HG02763 (cell line): ENCODE measurements at regions not wholly inside any gene's neighbourhood (a gene's known extent, or its start where the extent isn't known, plus 50 kb on each side); places are given as distances from the start of the nearest gene placed in this dataset.
"Not testable (repeated sequence)": the region's sequence is repeated elsewhere in the genome, so short reads cannot be mapped to it uniquely, and the experiment has no call there.

Experiments used
- ATAC-seq: cut with Tn5 transposase; IDR thresholded peaks from one replicate; pipeline ENCODE4 v1.9.1; 2021; ENCODE audit warnings: mild to moderate bottlenecking, moderate library complexity; ENCODE audit not compliant: unreplicated experiment

GRCh38 chr5:91315701-91316100, 67.4 kb downstream of the ARRDC3 start:
- ATAC-seq: no peak

DNA sequence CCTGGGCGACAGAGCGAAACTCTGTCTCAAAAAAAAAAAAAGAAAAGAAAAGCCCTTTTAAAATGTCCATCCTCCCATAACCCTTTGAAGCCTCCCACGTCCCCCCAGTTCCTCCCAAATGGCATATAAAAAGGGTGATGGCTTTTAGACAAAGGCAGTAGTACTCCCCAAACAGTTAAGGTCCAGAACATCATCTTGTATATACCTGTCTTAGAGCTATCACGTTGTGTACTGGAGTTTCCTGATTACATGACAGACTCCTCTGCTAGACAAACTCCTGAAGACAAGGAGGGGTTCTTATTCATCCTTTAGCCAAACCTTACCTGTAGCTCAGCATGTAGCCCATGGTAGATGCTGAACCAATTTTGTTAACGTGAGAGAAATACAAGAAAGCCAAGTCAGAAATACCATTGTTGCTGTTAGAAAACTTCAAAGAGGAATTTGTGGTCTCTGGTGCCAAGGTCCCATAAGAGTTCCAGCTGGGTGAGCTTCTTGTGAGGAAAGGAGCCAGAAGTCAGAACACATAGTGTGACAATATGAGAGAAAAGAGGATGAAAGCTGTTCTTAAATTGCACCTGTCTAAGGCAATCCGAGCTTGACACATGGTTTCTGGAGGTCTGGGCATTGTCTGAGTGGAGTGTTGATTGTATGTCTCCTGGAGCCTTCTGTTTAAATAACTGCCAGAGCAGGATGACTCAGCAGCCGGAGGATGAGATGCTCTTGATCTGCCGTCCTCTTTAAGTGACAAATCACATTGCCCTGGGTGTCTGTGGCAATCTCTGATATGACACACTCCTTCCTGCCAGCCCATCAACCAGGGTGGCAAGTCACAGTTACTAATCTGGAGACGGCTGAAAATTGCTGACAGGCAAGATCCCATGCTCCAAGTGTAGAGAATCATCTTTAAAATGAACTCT, 69.1 kb downstream of the ARRDC3 start:
- peak; percentile 40 for ATAC-seq

DNA sequence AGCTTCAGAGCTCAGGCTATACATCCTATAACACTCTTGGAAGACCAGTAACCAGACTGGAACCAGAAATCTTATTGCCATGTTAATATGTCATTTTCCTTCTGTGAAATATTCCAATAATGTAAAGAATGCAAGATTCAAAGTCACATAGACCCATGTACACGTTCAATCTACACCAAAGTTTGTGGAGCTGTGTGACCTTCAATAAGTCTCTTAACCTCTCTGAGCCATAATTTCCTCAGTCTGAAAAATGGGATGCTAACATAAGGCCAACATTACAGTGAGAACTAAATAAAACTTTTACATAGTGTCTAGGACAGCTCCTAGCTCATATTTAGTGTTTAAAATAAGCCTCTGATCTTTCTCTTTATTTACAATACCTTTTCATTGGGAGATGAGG, 70.4 kb downstream of the ARRDC3 start:
- ATAC-seq: no peak

- ATAC-seq: peak; percentile 95
These were observed 71.2 kb downstream of the ARRDC3 start for GRCh38 chr5:91311697-91312501.

DNA sequence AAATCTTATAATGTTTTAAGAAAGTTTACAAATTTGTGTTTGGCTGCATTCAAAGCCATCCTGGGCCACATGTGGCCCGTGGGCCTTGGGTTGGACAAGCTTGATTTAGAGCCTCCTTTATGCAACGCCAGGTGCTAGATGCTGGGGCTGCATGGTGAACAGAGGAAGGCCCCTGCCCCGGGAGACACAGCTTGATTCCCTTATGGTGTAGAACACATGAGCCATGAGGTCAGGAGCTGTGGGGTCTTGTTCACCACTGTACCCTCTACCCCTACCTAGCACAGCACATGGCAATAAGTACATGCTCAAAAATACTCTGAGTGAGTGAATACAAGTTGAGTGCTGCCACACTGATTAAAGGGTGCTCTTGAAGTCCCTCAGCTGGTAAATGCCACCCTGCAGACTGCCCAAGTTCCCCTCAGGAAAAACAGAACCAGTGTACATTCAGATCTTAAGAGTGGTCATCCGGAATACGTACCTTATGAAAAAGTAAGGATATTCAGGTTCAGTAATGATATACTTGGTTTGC, 71.9 kb downstream of the ARRDC3 start:
- ATAC-seq: peak; percentile 11

DNA sequence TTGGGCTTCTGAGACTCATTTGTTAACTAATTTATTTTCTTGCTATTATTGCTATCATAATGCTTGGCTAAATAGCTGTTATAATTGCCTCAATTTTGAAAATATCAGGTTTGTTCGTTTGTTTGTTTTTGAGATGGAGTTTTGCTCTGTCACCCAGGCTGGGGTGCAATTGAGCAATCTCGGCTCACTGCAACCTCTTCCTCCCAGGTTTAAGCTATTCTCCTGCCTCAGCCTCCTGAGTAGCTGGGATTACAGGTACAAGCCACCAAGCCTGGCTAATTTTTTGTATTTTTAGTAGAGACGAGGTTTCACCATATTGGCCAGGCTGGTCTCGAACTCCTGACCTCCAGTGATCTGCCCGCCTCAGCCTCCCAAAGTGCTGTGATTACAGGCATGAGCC, 75.0 kb downstream of the ARRDC3 start:
- not testable (repeated sequence) for ATAC-seq

DNA sequence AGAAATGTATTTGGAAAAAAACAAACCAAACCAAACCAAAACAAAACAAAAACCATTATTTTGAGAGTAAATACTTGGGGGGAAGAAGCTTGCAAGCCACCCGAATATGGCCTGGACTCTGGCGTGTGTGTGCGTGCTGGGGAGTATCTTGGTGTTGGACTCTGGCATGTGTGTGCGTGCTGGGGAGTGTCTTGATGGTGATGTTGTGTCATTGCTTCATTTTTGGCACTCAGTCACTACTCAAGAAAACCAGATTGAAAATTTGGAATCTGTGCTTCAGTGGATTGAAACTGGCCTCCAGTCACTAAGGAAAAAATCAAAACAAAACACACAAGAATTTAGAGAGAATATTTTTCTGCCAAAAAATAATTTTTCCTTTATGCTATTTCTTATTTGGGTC, 76.1 kb downstream of the ARRDC3 start:
- ATAC-seq: no peak

DNA sequence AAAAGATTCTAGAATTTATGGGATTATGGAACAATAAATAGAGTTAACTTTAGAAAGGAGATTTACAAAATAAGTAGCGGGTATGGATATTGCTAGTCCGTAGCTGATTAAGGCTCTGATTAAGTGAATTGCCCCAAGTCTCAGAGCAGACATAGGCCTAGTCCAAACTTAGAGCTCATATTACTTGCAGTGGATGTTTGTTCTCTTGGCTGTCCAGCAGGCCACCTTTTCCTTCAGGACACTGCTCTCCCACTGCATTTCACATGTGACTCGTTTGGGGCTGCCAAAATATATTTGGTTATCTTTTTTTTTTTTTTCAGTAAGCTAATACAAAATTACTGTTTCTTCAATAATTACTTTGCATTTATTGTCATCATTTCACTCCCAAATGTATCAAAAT, 76.6 kb downstream of the ARRDC3 start:
- ATAC-seq: no peak

DNA sequence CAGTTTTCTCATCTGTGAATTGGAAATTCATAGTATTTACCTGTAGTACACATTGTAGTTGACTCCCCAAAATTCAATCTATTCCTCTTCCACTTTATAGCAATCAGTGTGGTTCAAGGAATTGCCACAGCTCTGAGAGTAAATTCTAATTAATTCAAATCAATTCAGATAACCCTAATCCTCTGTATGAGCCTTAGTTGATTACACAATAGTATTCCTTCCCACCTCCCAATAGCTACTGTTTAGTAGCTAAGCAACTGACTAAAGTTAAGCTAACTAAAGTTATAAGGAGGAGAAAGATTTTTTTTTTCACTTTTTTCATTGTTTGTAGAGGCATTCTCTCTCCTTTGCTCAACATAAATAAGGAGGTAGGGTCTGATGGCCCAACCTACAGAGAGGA, 77.5 kb downstream of the ARRDC3 start:
- ATAC-seq: no peak

- not testable (repeated sequence) for ATAC-seq
These were observed 79.1 kb downstream of the ARRDC3 start for GRCh38 chr5:91304015-91304414.

GRCh38 chr5:91302958-91303357, 80.2 kb downstream of the ARRDC3 start:
- ATAC-seq: no peak

DNA sequence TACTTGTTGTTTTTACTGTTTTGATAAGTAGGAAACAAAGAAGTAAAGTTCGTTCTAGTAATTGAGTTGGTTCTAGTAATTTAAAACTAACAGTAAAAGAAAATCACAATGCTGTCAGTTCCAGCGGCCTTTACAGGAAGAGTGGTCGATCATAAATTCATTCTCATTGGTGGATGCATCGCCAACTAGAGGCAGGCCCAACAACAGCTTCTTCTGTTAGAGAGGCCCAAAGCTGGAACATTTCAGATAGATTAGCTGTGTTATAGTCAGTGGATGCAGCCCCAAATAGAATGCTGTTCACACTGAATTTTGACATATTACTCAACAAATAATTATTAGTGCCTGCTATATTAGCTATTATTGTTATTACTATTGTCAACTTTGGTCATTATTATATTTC, 80.8 kb downstream of the ARRDC3 start:
- no peak for ATAC-seq

DNA sequence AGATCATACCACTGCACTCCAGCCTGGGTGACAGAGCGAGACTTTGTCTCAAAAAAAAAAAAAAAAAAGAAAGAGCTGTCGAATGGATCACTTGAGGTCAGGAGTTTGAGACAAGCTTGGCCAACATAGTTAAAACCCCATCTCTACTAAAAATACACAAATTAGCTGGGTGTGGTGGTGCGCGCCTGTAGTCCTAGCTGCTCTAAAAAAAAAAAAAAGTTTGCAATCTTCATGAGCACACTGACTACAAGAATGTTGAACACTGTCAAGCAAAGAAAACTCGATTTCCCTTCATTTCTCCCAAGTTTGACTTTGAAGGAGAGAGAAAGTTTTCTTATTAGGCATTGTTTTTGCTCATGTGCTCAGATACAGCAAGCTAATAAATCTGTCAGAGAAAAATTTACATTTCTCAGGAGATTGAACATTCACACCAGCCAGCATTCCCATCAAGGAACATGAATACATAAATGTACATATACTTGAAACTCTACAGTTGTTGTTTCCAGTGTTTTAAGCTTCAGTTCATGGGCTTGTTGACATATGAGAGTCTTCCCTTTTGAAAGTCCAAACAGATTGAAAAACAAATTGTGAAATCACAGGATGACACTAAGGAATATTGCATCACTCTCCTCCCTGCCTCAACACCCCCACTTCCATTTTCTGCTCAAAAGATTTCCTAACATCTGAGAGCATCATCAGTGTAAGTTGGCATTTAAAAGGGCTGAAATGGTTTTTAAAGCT, 81.8 kb downstream of the ARRDC3 start:
- no peak for ATAC-seq

DNA sequence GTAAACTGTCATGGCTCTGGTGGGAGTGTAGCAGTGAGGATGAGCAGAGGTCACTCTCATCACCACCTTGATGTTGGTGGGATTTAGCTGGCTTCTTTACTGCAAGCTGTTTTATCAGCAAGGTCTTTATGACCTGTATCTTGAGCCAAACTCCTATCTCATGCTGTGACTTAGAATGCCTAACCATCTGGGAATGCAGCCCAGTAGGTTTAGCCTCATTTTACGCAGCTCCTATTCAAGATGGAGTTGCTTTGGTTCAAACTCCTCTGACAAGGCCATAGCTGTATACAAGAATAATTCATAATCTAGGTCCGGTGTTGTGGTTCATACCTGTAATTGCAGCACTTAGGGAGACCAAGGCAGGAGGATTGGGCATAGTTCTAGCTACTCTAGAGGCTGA, 85.1 kb downstream of the ARRDC3 start:
- ATAC-seq: no peak

DNA sequence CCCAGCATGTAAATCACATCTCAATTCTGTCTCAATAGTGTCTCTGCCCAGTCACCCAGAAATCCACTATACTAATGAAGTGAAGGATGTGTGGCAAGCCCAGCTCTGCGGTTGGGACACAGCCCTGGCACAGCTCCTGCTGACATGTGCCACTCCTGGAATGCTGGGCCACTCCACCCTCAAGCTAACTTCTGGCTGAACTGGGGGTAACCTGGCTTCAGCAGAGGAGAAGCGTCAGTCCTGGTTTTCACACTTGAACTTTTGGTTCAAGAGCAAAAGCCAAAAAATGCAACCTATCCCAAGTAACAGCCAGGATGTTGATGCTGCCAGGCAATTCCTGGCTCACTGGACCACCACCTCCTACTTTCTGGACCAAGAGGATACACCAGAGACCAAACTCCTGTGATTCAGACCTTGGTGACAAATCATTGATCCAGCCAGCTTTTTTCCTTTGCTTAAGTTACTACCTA, 86.4 kb downstream of the ARRDC3 start:
- no peak for ATAC-seq

- ATAC-seq: not testable (repeated sequence)
These were observed 87.0 kb downstream of the ARRDC3 start for GRCh38 chr5:91296102-91296501.

- ATAC-seq: peak; percentile 99
These were observed 90.0 kb downstream of the ARRDC3 start for GRCh38 chr5:91293131-91293530.

GRCh38 chr5:91291628-91292569, 91.2 kb downstream of the ARRDC3 start:
- ATAC-seq: no peak

DNA sequence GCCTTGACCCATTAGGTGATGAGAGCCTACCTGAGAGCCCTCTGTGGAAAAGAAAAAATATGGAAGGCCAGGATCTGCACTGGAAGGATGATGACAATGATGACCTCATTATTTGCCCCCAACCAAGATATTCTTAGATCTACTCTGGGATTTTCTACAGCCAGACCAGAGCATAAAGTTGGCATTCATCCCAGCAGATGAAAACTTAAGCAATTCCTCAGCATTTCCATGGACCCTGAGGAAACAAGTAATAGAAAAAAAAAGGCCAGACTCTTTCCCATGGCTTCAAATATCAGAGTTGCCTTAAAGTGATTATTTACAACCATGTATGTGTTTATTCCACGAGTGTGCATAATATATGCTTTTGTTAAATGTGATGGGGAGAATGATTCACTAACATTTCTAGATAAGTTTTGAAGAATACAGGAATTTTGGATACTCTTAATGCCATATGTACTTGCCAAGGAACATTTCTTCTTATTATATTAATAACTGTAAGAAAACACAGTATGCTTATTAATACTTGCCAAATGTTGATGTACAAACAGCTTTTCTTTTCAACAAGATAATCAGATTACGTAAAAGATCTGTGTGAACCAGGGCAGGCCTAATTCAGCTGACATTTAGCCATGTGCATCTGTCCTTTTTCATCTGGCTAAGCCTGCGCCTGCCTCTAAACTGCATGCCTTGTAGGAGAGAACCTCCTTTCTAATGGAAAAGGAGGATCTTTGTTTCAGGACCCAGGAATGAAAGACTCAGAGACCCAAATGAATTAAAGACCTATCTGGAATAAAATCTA, 94.8 kb downstream of the ARRDC3 start:
- no peak for ATAC-seq
